Epithelial cell of esophagus (primary cell): ENCODE measurements at regions not wholly inside any gene's neighbourhood (a gene's known extent, or its start where the extent isn't known, plus 50 kb on each side); places are given as distances from the start of the nearest gene placed in this dataset.

ENCODE experiments used
- DNase-seq: peaks from one replicate; pipeline ENCODE4 v3.0.0; 2010; ENCODE audit warnings: low read depth
- H3K4me3 ChIP-seq: 2 replicates; pipeline ENCODE4 v1.5.1; 2011; ENCODE audit warnings: mild to moderate bottlenecking, low read length, control low read depth
- CTCF ChIP-seq: IDR thresholded peaks from 2 replicates; pipeline ENCODE4 v1.5.1; 2011; ENCODE audit warnings: low read depth, mild to moderate bottlenecking, low read length, control low read depth, inconsistent platforms; ENCODE audit not compliant: insufficient read depth; ENCODE audit errors: missing control alignments

GRCh38 chr2:138202762-138203161, 238.5 kb downstream of the HNMT start:
- DNase-seq, result peak; percentile 63
- no peak for TF ChIP-seq CTCF
- H3K4me3 ChIP-seq, result no peak overlapping the region

- no peak overlapping the region for H3K4me3 ChIP-seq
- no peak for DNase-seq
- TF ChIP-seq CTCF, result no peak
Measured at GRCh38 chr2:138205281-138205680, 241.0 kb downstream of the HNMT start.

GRCh38 chr2:138207074-138207930, 243.0 kb downstream of the HNMT start:
- no peak overlapping the region for H3K4me3 ChIP-seq
- DNase-seq, result no peak
- TF ChIP-seq CTCF, result no peak

DNA sequence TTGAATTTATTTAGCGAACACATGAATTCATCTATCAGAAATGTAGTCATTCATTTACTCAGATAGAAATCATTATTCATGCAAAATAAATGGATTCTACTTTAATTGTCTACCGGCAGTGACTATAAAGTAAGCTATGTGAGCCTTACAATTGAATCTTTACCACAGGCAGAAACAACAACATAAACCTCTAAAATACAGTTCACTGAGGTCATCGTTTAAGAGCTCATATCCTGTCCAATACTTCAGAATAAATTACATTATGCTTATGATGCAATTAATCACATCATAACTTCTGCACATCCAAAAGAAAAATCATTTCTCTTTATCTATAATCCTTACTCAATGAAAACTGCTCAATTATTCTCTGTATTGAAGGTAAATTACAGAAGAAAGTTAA, 244.7 kb downstream of the HNMT start:
- peak; percentile 61 for DNase-seq
- no peak overlapping the region for H3K4me3 ChIP-seq
- TF ChIP-seq CTCF, result no peak

DNA sequence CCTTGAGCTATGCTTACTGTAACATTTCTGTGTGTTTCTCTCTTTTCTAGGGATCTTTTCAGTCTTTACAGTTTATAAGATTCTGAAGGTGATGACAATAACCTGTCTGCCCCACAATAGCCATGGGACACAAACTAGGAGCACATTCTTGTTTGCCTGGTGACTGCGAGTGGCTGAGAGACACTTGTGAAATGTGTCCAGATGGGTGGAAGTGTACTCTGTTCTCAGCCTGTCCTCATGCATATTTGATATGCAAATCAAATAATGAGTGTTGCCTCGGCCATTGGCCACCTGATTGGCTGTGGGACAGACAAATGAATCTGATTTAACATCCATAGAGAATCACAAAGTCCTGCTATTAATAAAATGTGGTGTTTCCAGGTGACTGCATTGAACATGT, 246.2 kb downstream of the HNMT start:
- H3K4me3 ChIP-seq, result no peak overlapping the region
- TF ChIP-seq CTCF, result no peak
- no peak for DNase-seq

DNA sequence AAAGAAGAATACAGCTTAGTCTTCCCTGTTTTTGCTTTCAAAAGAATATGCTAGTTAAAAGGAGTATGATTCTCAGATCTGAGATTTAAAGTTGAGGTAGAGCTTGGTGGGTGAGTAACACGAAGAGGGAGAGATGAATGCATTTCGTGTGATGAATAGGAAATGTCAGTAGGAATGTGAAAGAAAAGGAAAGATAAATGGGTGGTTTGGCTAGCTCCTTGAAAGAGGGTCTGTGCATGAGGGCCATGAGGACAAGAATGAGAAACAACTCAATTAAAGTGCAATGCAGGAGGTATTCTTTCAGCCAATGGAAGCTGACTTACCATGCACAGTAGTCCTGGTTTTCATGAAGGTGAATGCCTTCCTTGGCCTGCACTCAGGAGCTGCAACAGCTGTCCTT, 248.2 kb downstream of the HNMT start:
- DNase-seq, result no peak
- TF ChIP-seq CTCF, result no peak
- no peak overlapping the region for H3K4me3 ChIP-seq

DNA sequence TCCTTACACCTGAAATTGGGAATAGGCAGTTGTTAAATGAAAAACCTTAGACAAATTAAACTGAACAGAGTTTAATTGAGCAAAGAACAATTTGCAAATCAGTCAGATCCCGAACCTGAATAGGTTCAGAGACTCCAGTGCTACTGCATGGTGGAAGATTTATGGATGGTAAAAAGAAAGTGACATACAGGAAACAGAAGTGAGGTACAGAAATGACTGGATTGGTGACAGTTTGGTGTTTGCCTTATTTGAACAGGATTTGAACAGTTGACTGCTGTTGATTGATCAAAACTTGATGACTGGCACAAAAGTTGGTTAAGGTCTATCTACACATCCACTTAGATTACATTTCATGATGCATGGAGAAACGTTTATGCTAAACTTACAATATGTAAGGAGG, 248.8 kb downstream of the HNMT start:
- DNase-seq, result no peak
- TF ChIP-seq CTCF, result no peak
- no peak overlapping the region for H3K4me3 ChIP-seq
